ENCODE measurements at regions not wholly inside any gene's neighbourhood (a gene's known extent, or its start where the extent isn't known, plus 50 kb on each side); places are given as distances from the start of the nearest gene placed in this dataset.

DNA sequence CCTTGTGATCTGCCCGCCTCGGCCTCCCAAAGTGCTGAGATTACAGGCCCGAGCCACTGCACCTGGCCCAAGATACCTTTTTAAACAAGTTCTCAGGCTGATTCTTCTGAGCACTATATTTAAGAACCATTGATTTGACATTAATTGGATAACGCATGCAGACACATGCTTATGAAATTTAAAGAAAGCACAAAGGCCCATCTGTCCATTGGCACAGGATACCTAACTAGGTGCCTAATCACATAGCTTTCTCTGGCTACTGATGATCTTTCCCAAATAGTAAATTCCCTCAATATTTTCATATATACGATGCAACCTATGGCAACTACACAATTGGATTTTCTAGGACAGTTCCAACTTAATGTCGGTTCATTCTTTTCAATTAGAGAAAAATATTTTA, 62.5 kb upstream of the STAM2 start:
- no peaks in the 10 kb centered on the region for H3K36me3 ChIP-seq (ENCODE audit: control insufficient read depth, insufficient read depth, low read length)
- intact Hi-C loops (cut with micrococcal nuclease; ENCODE audit: unreplicated experiment) (no loop called here), in situ Hi-C loops (cut with HindIII; ENCODE audit: low pct_unique_long_range_greater_than_20kb, low sequenced_read_pairs) (no loop called here)
- no peak for TF ChIP-seq POLR2AphosphoS5 (IDR thresholded peaks at IDR 0.05; ENCODE audit: low read depth, low read length)
- TF ChIP-seq TCF7L2 (IDR thresholded peaks at IDR 0.05; ENCODE audit: low read depth, low read length), result no peak
- no peak for TF ChIP-seq SIN3A (IDR thresholded peaks at IDR 0.05; ENCODE audit: borderline replicate concordance, insufficient read depth, low read depth, low read length)
- TF ChIP-seq, protein P1, sequence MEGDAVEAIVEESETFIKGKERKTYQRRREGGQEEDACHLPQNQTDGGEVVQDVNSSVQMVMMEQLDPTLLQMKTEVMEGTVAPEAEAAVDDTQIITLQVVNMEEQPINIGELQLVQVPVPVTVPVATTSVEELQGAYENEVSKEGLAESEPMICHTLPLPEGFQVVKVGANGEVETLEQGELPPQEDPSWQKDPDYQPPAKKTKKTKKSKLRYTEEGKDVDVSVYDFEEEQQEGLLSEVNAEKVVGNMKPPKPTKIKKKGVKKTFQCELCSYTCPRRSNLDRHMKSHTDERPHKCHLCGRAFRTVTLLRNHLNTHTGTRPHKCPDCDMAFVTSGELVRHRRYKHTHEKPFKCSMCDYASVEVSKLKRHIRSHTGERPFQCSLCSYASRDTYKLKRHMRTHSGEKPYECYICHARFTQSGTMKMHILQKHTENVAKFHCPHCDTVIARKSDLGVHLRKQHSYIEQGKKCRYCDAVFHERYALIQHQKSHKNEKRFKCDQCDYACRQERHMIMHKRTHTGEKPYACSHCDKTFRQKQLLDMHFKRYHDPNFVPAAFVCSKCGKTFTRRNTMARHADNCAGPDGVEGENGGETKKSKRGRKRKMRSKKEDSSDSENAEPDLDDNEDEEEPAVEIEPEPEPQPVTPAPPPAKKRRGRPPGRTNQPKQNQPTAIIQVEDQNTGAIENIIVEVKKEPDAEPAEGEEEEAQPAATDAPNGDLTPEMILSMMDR (IDR thresholded peaks at IDR 0.05), result no peak
- TF ChIP-seq, protein P2, sequence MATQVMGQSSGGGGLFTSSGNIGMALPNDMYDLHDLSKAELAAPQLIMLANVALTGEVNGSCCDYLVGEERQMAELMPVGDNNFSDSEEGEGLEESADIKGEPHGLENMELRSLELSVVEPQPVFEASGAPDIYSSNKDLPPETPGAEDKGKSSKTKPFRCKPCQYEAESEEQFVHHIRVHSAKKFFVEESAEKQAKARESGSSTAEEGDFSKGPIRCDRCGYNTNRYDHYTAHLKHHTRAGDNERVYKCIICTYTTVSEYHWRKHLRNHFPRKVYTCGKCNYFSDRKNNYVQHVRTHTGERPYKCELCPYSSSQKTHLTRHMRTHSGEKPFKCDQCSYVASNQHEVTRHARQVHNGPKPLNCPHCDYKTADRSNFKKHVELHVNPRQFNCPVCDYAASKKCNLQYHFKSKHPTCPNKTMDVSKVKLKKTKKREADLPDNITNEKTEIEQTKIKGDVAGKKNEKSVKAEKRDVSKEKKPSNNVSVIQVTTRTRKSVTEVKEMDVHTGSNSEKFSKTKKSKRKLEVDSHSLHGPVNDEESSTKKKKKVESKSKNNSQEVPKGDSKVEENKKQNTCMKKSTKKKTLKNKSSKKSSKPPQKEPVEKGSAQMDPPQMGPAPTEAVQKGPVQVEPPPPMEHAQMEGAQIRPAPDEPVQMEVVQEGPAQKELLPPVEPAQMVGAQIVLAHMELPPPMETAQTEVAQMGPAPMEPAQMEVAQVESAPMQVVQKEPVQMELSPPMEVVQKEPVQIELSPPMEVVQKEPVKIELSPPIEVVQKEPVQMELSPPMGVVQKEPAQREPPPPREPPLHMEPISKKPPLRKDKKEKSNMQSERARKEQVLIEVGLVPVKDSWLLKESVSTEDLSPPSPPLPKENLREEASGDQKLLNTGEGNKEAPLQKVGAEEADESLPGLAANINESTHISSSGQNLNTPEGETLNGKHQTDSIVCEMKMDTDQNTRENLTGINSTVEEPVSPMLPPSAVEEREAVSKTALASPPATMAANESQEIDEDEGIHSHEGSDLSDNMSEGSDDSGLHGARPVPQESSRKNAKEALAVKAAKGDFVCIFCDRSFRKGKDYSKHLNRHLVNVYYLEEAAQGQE (IDR thresholded peaks at IDR 0.05; ENCODE audit: insufficient read depth in 1 of 2, low read depth in 2 of 2, low read length in 1 of 2), result no peak
- POLR2A ChIA-PET, result no interaction called here
- no peaks in the 10 kb centered on the region for H3K4me1 ChIP-seq (ENCODE audit: control insufficient read depth, insufficient read depth, low read length)
- no peak overlapping the region for H3K27ac ChIP-seq (ENCODE audit: low read length)
- no peak overlapping the region for H3K4me3 ChIP-seq (ENCODE audit: low read depth in 2 of 2, low read length in 2 of 2)
- CTCF ChIA-PET, result no interaction called here
- no TSS peak for BruUV-seq (replicated peaks)
- DNase-seq (ENCODE audit: low read depth, low spot score) (no peak), ATAC-seq (no peak)
- no peaks in the 10 kb centered on the region for H3K9me3 ChIP-seq (ENCODE audit: control insufficient read depth, insufficient read depth, low read depth, low read length)
- no peaks in the 10 kb centered on the region for H3K27me3 ChIP-seq (ENCODE audit: control insufficient read depth, insufficient read depth, low read length)

DNA sequence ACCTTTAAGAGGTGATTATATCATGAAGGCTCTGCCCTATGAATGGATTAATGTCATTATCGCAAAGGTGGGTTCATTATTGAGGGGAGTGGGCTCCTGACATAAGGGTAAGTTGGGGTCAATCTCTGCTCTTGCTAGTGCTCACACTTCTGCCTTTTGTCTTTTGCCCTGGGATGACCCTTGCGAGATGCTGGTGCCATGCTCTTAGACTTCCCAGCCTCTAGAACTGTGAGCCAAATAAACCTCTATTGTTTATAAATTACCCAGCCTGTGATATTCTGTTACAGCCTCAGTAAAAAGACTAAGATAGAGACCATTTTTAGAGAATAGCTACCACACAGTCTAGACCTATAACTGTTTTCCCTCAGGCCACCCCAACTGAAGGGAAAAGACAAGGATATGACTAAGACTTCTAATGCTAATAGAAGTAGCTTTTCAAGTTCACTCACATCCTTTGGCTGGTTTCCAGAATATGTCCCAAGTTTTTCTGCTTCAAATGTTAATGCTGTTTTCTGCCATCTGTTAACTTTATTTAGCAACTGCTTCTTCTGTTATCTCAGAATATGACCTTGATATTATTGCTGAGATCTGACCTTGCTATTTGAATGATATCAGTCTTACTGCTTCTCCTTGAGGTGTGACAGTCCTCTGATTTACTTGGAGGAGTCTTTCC, 65.1 kb upstream of the STAM2 start:
- ChIA-PET POLR2A (no interaction called here), CTCF (interaction anchor here (0.6 kb wide), 1 partner anchor 35 kb away, joined by 3 read pairs; no protein-coding TSS in a partner anchor)
- TF ChIP-seq, protein P2 (IDR thresholded peaks at IDR 0.05; ENCODE audit: insufficient read depth in 1 of 2, low read depth in 2 of 2, low read length in 1 of 2), result no peak
- in situ Hi-C loops (cut with HindIII; ENCODE audit: low pct_unique_long_range_greater_than_20kb, low sequenced_read_pairs) (no loop called here), intact Hi-C loops (cut with micrococcal nuclease; ENCODE audit: unreplicated experiment) (no loop called here)
- H3K9me3 ChIP-seq (ENCODE audit: control insufficient read depth, insufficient read depth, low read depth, low read length), result no peaks in the 10 kb centered on the region
- no peak overlapping the region for H3K4me3 ChIP-seq (ENCODE audit: low read depth in 2 of 2, low read length in 2 of 2)
- ATAC-seq (no peak), DNase-seq (ENCODE audit: low read depth, low spot score) (no peak)
- H3K4me1 ChIP-seq (ENCODE audit: control insufficient read depth, insufficient read depth, low read length), result no peaks in the 10 kb centered on the region
- no TSS peak for BruUV-seq (replicated peaks)
- no peaks in the 10 kb centered on the region for H3K36me3 ChIP-seq (ENCODE audit: control insufficient read depth, insufficient read depth, low read length)
- no peak overlapping the region for H3K27ac ChIP-seq (ENCODE audit: low read length)
- no peaks in the 10 kb centered on the region for H3K27me3 ChIP-seq (ENCODE audit: control insufficient read depth, insufficient read depth, low read length)
